CD4-positive, alpha-beta T cell (primary cell): ENCODE measurements at regions not wholly inside any gene's neighbourhood (a gene's known extent, or its start where the extent isn't known, plus 50 kb on each side); places are given as distances from the start of the nearest gene placed in this dataset.

Experiments used
- ATAC-seq: fragments of 200-7000 bp; cut with Tn5 transposase; one replicate; pipeline ENCODE4 v1.10.0; 2022; ENCODE audit warnings: mild to moderate bottlenecking; ENCODE audit not compliant: poor library complexity
- CTCF ChIA-PET: fragments of 350-600 bp; sonication (Branson Sonifier 250); formaldehyde crosslinking; loops from one replicate; lab custom pipeline; 2021; ENCODE audit warnings: antibody characterized with exemption, inconsistent platforms; lab: Charles Lee
- POLR2A ChIA-PET: fragments of 350-600 bp; sonication (Branson Sonifier 250); formaldehyde crosslinking; loops from one replicate; lab custom pipeline; 2021; ENCODE audit warnings: antibody characterized with exemption, inconsistent platforms; lab: Charles Lee
- DNase-seq, 14 experiments: peaks; one replicate each; pipeline ENCODE4 v3.0.0-alpha.2; 2013 to 2020; ENCODE audit warnings: mixed read lengths in 2 of 14
- H3K27ac ChIP-seq, 2 donors: one replicate each; pipeline versions ENCODE4 v1.5.1 to v1.7.0; 2013; ENCODE audit warnings: low read length in 2 of 2, low read depth in 1 of 2, mild to moderate bottlenecking in 1 of 2
- H3K27me3 ChIP-seq, 2 experiments: 1 replicate in 1 of 2; 2 replicates in 1 of 2; pipeline versions ENCODE4 v1.6.1 to v1.7.0; 2013; ENCODE audit warnings: low read length in 2 of 2, control low read depth in 1 of 2, mild to moderate bottlenecking in 1 of 2, moderate library complexity in 1 of 2; ENCODE audit not compliant: insufficient read depth in 2 of 2, control insufficient read depth in 1 of 2
- H3K36me3 ChIP-seq: one replicate; pipeline ENCODE4 v1.6.1; 2013; ENCODE audit warnings: low read length, control low read depth; ENCODE audit not compliant: insufficient read depth
- H3K4me1 ChIP-seq: one replicate; pipeline ENCODE4 v1.6.1; 2013; ENCODE audit warnings: low read length, control low read depth; ENCODE audit not compliant: insufficient read depth
- H3K4me3 ChIP-seq: one replicate; pipeline ENCODE4 v1.5.1; 2013; ENCODE audit warnings: mild to moderate bottlenecking, low read length, moderate library complexity
- H3K9me3 ChIP-seq, 2 experiments: 1 replicate in 1 of 2; 2 replicates in 1 of 2; pipeline versions ENCODE4 v1.6.1 to v1.7.0; 2013; ENCODE audit warnings: low read length in 2 of 2, mild to moderate bottlenecking in 2 of 2, control low read depth in 1 of 2, moderate library complexity in 1 of 2; ENCODE audit not compliant: control insufficient read depth in 1 of 2, insufficient read depth in 1 of 2
- H3K27ac Mint-ChIP-seq: one replicate; pipeline ENCODE4 v1.8.0; 2020; ENCODE audit warnings: mixed read lengths
- H3K27me3 Mint-ChIP-seq: one replicate; pipeline ENCODE4 v1.8.0; 2021; ENCODE audit warnings: mixed read lengths
- H3K36me3 Mint-ChIP-seq: one replicate; pipeline ENCODE4 v1.8.0; 2021; ENCODE audit warnings: low read depth, mixed read lengths
- H3K4me1 Mint-ChIP-seq: one replicate; pipeline ENCODE4 v1.8.0; 2021; ENCODE audit warnings: low read depth, mixed read lengths
- H3K4me3 Mint-ChIP-seq: one replicate; pipeline ENCODE4 v1.8.0; 2020; ENCODE audit warnings: mild to moderate bottlenecking, mixed read lengths
- H3K9me3 Mint-ChIP-seq: one replicate; pipeline ENCODE4 v1.8.0; 2020; ENCODE audit warnings: mixed read lengths
- intact Hi-C, 2 experiments: fragments of 100-400 bp; cut with DNase I in 1 of 2; cut with micrococcal nuclease in 1 of 2; formaldehyde crosslinking; loops; one replicate each; pipeline versions ENCODE4 v1.15.1 to v1.9.0; 2023 to 2025; cut with DNase I, micrococcal nuclease
- TF ChIP-seq, protein P1 (sequence below): fragments of 200-600 bp; IDR thresholded peaks from one replicate; pipeline ENCODE4 v1.8.0; 2022; ENCODE audit warnings: antibody characterized with exemption, mild to moderate bottlenecking

DNA sequence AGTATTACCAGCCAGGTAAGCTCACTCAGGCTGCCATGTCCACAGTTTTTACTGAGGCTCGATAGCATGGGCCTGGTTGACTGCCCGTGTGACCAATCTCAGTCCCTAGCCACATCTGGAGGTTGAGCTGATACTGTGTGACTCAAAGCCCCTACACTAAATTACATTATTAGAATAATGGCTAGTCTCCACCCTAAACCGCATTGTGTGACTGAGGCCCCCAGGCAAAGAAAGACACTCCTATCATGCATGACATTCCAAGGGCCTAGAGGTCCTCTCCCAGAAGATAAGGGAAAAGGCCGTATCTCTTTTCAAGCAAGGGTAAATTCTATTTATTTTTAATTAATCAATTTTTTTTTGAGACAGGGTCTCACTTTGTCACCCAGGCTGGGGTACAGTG is 505.3 kb downstream of the HAPSTR1 start:
- H3K9me3 Mint-ChIP-seq, result no peaks in the 10 kb centered on the region
- no peak overlapping the region for H3K4me3 Mint-ChIP-seq
- POLR2A ChIA-PET, result no interaction called here
- H3K9me3 ChIP-seq, result no peaks in the 10 kb centered on the region
- H3K27me3 Mint-ChIP-seq, result peaks cover 4% of the 10 kb centered on the region
- H3K4me1 ChIP-seq, result no peaks in the 10 kb centered on the region
- CTCF ChIA-PET, result no interaction called here
- no peak for DNase-seq
- H3K4me3 ChIP-seq, result no peak overlapping the region
- no peaks in the 10 kb centered on the region for H3K27me3 ChIP-seq
- H3K4me1 Mint-ChIP-seq, result no peaks in the 10 kb centered on the region
- TF ChIP-seq, protein P1, sequence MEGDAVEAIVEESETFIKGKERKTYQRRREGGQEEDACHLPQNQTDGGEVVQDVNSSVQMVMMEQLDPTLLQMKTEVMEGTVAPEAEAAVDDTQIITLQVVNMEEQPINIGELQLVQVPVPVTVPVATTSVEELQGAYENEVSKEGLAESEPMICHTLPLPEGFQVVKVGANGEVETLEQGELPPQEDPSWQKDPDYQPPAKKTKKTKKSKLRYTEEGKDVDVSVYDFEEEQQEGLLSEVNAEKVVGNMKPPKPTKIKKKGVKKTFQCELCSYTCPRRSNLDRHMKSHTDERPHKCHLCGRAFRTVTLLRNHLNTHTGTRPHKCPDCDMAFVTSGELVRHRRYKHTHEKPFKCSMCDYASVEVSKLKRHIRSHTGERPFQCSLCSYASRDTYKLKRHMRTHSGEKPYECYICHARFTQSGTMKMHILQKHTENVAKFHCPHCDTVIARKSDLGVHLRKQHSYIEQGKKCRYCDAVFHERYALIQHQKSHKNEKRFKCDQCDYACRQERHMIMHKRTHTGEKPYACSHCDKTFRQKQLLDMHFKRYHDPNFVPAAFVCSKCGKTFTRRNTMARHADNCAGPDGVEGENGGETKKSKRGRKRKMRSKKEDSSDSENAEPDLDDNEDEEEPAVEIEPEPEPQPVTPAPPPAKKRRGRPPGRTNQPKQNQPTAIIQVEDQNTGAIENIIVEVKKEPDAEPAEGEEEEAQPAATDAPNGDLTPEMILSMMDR, result no peak
- H3K27ac Mint-ChIP-seq, result no peak overlapping the region
- intact Hi-C loops, result no loop called here
- no peaks in the 10 kb centered on the region for H3K36me3 Mint-ChIP-seq
- no peaks in the 10 kb centered on the region for H3K36me3 ChIP-seq
- H3K27ac ChIP-seq, result no peak overlapping the region
- no peak for ATAC-seq

DNA sequence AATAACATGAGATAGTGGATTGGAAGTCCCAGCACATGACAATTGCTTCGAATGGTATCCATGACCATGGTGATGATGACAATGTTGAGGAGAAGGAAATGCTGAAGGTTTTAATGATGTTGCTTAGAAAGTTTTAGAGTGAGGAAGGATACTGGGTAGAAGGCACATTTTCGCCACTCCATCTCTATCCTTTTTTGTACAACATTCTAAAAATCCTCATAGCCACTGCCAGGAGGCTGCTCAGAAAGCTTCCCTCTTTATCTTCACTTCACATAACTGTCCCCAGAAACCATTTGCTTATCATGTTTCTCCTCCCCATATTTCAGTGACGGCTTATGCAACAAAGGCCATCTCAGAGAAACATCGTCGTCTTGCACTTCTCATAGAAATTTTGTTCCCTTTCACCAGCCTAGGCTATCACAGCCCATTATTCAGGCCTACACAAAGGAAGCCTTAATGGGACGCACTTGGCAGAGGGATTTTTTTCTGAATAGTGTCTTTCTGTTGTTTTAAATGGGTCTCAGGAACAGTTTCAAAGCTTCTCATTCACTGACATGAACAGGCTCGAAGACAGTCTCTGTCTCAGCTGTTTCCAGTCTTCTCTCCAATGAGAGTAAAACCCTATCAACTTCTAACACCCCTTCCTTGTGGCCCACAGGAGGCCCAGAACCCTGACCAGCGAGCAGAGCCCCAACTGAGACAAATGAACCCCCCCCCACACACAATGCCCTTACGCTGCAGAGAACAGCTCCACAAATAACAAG is 506.7 kb downstream of the HAPSTR1 start:
- ChIA-PET CTCF (no interaction called here), POLR2A (no interaction called here)
- Mint-ChIP-seq H3K4me3 (no peak overlapping the region), H3K27me3 (peaks cover 4% of the 10 kb centered on the region), H3K27ac (no peak overlapping the region), H3K36me3 (no peaks in the 10 kb centered on the region), H3K4me1 (no peaks in the 10 kb centered on the region), H3K9me3 (no peaks in the 10 kb centered on the region)
- intact Hi-C loops, result no loop called here
- ATAC-seq, result no peak
- Histone ChIP-seq H3K27me3 (no peaks in the 10 kb centered on the region), H3K4me1 (no peaks in the 10 kb centered on the region), H3K36me3 (no peaks in the 10 kb centered on the region), H3K4me3 (no peak overlapping the region), H3K27ac (no peak overlapping the region), H3K9me3 (no peaks in the 10 kb centered on the region)
- TF ChIP-seq, protein P1, result no peak
- no peak for DNase-seq

DNA sequence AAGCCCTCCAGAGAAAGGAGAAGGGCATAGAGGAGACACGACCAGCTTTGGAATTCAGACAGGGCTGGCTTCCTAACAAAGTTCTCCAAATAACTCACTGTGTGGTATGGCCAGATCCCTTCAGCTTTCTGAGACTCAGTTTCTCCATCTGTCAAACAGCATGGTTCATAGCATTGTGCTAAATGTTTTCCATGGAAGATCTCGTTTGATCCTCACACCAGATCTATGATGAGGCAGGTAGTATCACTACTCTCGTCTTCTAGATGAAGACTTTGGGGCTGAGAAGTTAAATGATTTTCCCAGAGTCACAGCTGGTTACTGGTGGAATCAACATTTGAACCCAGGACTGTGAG is 507.3 kb downstream of the HAPSTR1 start:
- ChIA-PET CTCF (no interaction called here), POLR2A (no interaction called here)
- no peak overlapping the region for H3K4me3 ChIP-seq
- H3K4me1 ChIP-seq, result no peaks in the 10 kb centered on the region
- Mint-ChIP-seq H3K27me3 (peaks cover 4% of the 10 kb centered on the region), H3K36me3 (no peaks in the 10 kb centered on the region), H3K9me3 (no peaks in the 10 kb centered on the region), H3K27ac (no peak overlapping the region), H3K4me1 (no peaks in the 10 kb centered on the region), H3K4me3 (no peak overlapping the region)
- H3K27ac ChIP-seq, result no peak overlapping the region
- TF ChIP-seq, protein P1, result no peak
- DNase-seq, result no peak
- H3K9me3 ChIP-seq, result no peaks in the 10 kb centered on the region
- intact Hi-C loops, result no loop called here
- H3K36me3 ChIP-seq, result no peaks in the 10 kb centered on the region
- H3K27me3 ChIP-seq, result no peaks in the 10 kb centered on the region
- no peak for ATAC-seq
